Activated CD4-positive, alpha-beta T cell treated with anti-CD3 and anti-CD28 coated beads, Interleukin-2, Interleukin-6, amounts not matched to agents 100 ng/mL and 50 ng/mL, durations not matched to agents 16 hours and 8 hours (primary cell): ENCODE measurements at regions not wholly inside any gene's neighbourhood (a gene's known extent, or its start where the extent isn't known, plus 50 kb on each side); places are given as distances from the start of the nearest gene placed in this dataset.
"Not testable (repeated sequence)": the region's sequence is repeated elsewhere in the genome, so short reads cannot be mapped to it uniquely, and the experiment has no call there.

ENCODE experiments used
- DNase-seq: peaks from one replicate; pipeline ENCODE4 v3.0.0-alpha.2; 2020

DNA sequence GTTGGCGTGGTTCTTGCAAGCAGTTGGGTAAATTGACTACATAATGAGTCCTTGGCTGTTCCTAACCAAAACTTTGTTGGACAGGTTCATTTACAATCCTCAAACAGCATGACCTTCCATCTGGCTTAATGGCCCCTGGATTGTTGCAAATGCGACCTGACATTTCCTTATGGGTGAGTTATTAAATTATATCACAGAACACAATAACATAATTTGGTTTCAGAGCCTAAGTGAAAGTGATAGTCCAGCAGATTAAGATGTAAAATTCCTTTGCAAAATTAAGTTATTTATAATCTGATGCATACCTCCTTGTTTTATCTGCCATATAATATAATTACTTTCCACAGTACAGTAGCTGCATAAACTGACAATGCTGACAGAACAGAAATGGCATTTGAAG lies 224.4 kb downstream of the TUSC1 start:
- DNase-seq: no peak

DNA sequence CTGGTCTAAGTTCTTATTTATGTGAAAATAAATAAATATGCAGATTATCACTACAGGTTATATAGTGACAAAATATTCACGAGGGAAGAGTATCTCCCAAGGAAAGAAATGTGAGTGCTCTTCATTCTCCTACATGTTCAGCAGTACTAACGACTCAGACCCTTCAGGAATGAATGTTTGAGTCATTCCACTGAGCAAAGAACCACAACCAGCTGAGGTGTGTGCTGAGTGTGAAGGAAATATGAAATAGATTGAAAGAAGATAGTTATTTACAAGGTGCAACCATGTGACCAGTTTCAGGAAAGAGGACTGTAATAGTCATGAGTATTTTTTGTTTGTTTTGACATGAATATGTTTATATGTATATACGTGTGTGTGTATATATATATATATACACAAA lies 228.7 kb downstream of the TUSC1 start:
- DNase-seq: no peak

DNA sequence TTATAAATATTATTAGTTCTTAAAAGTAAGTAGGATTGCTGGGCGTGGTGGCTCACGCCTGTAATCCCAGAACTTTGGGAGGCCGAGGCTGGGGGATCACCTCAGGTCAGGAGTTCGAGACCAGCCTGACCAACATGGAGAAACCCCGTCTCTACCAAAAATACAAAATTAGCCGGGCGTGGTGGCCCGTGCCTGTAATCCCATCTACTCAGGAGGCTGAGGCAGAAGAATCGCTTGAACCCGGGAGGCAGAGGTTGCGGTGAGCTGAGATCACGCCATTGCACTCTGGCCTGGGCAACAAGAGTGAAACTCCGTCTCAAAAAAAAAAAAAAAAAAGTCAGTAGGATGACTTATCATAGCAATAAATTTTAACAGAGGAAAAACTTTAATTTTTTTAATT lies 232.5 kb downstream of the TUSC1 start:
- not testable (repeated sequence) for DNase-seq

DNA sequence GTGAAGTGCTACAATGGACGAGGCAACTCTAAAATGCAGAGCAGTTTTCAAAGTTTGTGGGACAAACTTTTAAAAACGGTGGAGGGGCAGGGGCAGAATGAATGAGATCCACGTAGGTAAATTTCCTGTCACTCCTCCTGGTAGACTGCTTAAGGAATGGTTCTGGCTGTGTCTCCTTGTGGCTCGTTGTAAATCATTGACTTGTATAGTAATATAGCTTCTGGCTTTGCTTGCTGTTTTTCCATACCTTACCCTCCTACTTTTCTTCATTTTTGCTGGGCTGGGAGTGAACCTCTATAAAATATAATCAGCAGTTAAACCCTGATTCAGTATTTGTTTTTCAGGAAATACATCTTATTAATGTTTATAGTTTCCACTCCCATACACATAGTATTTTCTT lies 235.7 kb downstream of the TUSC1 start:
- DNase-seq: no peak

DNA sequence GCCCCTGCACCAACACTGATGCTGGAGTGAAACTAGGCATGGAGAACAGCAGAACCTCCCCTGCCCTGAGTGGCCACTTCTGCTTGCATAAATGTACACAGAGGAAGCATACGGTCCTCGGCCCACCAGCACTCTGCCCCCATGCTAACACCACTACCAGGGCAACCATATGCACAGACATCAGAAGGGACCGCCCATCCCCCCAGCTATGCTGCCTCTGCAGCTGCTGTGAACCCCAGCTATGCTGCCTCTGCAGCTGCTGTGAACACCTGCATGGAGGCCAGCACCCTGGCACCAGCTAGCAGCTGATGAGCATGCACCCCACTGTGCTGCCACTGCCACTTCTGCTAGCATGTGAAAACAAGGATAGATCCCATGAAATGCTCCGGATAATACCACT lies 250.3 kb downstream of the TUSC1 start:
- no peak for DNase-seq

DNA sequence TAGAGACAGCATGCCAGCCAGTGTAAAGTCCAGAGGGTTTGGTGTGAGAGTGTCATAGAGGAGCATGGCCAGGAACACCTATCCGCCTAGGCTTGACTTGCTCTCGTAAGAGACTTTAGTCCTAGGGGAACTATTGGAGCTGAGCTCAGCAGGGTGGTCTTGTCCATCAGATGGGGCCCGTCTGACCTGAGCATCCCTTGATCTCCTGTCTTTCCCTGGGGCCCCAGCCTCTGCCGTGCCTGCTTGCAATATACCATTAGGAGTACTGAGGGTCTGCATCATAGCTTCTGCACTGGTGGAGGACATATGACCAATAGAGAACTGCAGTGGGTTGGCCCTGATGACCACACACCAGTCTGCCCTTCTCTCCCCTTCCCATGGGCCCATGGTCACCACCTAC lies 251.0 kb downstream of the TUSC1 start:
- DNase-seq: no peak

DNA sequence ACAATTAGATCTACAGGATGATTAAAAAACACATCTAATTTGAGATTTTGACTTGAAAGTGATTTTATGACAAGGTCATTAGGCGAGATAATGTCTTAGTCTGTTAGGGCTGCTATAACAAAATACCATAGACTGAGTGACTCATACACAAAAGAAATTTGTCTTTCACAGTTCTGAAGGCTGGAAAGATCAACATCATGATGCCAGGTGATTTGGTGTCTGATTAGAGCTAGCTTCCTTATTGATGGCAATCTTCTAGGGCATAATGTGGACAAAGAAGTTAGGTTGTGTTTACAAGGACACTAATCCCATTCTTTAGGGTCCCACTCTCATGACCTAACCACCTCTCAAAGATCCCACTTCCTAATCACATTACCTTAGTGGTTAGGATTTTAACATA lies 256.7 kb downstream of the TUSC1 start:
- DNase-seq: no peak

DNA sequence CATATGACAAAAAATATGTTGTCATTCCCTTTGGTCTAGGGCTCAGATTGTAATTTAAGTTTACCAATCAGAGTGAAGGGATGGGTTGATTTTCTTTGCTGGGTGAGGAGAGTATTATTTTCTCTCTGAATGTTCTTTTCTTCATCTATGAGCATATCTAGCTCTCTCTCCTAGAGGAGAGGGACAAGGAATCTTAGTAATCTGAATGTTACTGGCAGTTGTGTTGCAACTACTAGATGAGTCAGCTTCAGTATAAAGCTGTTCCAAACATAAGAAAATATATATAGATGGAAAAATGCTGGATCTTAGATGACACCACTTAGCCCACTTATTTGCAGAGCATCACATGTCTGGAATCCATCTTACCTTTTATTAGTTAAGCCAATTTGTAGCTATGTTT lies 259.3 kb downstream of the TUSC1 start:
- no peak for DNase-seq

DNA sequence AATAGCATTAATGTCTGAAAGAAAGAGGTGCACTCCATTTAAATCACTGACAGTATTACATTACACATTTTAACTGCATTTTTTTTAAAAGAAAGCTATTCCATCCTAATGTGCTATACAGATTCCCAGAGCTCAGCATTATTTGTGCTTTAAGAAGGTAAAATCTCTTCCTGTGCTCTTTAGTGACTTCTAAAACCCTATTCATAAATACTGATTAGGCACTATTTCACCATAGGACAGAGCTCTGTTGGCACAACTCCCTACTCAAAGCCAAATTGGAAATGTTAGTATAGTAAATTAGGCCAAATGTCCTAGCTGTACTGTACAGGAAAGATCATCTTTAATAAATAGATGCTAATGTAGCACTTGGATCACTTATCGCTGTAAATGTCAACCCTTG lies 262.5 kb downstream of the TUSC1 start:
- DNase-seq: no peak

DNA sequence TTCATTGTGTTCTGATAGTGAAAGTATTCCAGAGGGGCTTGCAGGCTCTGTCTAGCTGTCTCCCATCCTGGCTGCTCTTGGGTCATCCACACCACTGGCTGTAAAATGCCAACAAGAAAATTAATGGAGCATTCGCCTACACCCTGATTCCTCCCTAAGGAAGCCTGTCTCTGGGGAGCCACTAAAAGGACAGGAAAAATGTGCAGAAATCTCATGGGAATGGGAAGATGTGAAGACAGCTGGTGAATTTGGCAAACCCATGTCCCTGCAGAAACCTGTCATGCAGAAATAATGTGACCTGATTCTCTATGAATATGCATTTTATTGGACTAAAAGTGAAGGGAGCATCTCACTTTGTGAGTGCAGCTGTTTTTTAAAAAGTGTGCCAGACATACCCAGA lies 265.6 kb downstream of the TUSC1 start:
- no peak for DNase-seq

DNA sequence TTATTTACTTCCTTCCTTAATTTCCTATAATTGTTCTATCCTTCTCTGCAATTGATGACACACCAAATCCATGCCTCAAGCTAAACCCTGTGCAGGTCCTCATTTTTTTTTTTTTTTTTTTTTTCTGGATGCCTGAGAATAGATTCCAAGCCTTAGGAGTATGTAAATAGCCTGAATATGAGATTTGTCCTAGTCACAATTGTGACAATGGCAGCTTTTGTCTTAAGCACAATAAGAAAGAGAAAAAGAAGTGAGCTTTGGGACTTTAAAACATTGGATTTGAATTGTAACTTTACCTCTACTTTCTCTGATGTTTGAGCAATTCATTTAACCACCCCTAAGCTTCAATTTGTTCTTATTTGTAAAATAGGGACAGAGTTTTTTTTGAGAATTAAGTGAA lies 280.5 kb downstream of the TUSC1 start:
- no peak for DNase-seq

DNA sequence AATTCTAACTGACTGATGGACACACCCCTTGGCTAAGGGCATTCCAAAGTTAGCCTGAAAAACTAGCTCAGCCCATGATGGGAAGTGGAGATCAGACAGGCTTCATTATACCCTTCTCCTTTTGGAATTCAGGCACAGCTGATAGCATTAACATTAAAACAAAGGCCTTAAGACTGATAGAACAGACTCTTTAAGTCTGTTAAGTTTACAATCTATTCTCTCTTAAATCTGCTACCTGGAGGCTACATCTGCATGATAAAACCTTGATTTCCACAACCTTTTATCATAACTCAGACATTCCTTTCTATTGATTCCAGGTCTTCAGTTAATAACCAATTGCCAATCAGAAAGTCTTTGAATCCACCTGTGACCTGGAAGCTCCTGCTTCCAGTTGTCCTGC lies 281.4 kb downstream of the TUSC1 start:
- DNase-seq: no peak

DNA sequence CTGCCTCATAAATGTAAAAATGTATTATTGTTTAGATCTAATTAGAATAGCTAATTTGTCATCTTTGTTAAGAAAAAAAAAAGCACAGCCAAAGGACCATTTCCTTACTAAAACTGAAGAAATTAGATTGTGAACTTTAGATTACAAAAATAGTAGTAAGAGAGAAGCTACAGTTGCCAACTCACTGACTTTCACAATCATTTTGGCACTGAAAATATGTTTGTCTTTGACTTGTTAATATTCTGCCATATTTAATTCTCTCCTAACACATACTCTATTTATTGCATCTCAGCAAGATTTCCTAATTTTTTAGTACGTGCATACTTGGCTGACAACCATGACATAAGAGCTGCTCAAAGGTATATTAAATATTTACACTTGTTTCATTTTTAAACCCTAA lies 297.1 kb downstream of the TUSC1 start:
- DNase-seq: no peak

DNA sequence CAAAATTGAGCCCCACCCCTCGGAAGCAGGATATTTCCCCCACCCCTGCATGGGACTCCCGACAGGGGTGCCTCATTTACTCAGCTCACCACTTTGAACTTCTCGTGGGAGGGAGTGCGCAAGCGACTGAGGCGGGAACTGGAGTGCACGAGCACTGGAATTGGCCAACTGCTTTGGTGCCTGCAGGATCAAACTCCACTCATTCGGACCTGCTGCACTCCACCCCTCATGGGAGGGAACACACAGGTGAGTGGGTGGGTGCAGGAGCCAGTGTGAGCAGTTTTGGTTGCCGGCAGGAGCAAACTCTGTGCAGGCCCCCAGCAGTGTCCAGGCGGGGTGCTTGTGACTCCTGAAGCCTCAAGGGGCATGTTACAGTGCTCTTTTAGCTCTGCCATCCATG lies 301.2 kb downstream of the TUSC1 start:
- no peak for DNase-seq

DNA sequence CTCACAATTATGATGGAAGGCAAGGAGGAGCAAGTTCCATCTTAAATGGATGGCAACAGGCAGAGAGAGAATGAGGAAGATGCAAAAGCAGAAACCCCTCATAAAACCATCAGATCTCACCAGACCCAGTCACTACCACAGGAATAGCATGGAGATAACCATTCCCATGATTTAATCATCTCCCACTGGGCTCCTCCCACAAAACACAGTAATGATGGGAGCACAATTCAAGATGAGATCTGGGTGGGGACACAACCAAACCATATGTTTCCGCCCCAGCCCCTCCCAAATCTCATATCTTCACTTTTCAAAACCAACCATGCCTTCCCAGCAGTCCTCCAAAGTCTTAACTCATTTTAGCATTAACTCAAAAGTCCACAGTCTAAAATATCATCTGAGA lies 304.0 kb downstream of the TUSC1 start:
- DNase-seq: no peak

DNA sequence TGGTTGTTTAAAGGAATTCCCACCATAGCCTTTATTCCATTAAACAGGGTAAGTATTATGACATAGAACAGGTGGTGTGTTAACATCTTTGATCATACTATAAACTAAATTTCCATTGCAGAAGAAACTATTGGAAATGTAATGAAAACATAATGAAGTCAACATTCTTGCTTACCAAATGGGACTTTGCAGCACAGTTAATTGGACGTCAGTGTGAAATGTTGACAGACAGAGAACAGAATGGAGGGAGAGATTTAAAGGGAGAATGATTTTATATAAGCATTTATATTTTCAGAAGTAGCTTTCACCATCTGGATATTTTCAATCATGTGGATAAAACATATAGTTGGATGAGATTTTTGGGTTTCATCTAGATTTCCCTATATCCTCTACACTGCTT lies 311.3 kb downstream of the TUSC1 start:
- no peak for DNase-seq

DNA sequence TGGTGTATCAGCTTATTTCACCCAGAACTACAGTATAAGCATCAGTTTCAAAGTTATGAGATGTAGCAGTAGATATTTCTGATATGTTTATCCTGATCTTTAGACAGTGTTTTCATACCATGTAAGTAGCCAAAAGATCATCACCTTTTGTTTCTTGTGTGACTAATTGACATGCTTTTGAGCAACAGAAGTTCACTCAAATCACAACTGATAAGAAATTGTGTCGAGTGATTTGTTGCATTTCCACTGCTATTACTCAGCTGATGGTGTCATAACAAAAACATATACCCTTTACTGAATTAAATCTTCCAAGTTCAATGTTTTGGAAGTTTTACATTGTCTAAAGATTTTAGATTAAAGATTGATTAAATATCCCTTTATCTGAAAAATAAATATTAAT lies 324.5 kb downstream of the TUSC1 start:
- no peak for DNase-seq

DNA sequence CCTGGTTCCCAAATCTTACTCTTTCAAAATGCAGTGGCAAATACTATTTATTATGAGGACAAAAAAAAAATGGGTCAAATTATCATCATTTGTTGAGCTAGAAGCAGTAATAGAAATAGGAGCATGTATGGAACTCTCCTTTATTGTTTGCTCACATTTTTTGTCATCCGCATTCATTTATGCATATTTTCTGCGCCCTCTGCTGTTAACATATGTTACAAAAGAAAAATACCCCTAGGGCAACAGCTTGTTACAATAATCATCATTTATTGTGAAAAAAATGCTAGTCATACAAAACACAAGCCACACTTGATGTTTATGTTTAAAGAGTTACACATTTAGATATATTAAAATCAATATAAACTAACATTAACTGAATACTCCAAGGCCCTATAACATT lies 328.2 kb downstream of the TUSC1 start:
- DNase-seq: no peak

DNA sequence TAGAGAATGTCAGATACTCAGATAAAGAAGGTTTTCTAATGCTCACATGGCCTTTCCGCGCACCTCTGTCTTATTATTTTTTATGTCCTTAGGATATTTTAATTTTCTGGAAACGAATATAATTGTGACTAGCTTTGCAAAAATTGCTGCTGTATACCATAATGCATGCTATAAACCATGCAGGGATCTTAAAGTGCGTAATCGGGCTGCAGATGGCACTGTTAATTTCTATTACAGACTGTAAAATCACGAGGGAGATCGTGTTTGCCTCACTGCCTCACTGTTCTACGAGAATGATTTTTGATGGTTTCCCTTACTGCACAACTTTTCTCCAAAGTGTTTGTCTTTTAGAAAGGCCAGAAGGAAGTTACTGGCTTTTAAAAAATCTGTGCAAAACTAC lies 356.1 kb downstream of the TUSC1 start:
- DNase-seq: no peak

DNA sequence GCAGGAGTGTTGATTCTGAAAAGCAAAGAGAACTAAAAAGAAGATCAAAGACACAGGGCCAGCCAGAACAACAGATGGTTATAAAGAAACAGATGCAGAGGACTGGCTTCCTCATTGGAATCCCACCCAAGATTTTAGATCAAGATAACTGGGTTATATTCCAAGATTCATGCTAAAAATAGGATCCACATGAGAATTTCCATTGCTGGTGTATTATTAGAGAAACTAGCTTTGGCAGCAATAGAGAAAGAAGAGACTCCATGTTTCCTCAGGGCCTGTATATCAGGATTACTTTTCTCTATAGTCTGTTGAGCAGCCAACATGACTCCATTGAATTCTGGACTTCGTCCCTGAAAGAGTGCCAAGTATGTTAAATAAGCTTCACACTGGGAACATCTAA lies 367.3 kb downstream of the TUSC1 start:
- DNase-seq: no peak

DNA sequence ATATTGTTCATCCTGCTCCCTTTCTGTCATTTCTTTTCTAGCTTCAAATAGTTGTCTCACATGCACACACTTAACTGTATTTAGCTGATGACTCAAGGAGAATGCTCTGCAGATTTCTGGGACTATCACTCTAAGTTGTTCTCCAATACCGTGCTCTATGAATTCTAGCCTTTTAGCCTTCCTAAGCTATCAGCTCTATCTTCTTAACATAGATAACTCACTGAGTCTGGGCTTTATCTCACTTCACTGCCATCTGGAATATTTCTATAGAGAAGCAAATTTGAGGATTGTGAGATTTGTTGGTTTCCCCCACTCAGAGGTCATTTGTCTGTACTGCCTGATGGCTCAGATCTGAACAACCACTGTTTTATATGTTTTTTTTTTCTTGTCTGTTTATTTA lies 369.7 kb downstream of the TUSC1 start:
- no peak for DNase-seq

DNA sequence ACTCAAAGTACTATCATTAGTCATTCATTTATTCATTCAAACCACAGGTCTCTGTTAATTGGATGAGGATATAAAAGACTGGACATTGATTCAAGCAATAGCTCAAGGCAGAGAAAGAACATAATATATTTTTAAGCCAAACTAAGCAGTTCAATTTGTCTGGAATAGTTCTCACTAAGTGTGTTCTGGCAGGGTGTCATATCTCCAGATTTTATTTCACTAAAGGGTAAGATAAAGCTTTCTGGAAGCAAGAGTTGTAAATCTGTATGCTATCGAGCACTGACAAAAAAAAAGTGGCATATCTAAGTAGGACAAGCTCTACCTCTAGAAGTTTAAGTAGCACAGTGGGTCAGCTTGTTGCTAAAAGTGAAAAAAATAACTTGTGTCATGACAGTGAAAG lies 375.6 kb downstream of the TUSC1 start:
- no peak for DNase-seq

DNA sequence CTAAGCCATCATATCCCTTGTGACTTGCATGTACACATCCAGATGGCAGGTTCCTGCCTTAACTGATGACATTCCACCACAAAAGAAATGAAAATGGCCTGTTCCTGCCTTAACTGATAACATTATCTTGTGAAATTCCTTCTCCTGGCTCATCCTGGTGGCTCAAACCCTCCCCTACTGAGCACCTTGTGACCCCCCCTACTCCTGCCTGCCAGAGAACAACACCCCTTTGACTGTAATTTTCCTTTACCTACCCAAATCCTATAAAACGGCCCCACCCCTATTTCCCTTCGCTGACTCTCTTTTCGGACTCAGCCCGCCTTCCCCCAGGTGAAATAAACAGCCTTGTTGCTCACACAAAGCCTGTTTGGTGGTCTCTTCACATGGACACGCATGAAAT lies 390.0 kb downstream of the TUSC1 start:
- not testable (repeated sequence) for DNase-seq

DNA sequence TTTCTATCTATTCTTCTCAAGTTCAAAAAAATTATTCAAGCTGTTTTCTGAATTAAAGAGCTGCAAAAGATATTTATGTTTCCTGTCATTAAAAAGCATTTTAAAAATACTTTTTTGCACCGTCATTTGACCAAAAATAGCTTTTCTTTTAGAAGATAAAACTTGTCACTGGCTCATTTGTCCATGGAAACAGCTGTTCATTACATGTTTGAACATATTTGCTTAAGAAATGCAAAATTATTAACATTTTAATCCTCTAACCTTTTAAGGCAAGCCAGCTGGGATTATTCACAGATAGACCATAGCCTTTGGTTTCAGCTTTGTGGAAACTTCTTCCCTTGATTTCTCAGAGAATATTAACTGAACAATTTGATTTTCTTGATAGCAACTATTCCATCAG lies 393.9 kb downstream of the TUSC1 start:
- no peak for DNase-seq

DNA sequence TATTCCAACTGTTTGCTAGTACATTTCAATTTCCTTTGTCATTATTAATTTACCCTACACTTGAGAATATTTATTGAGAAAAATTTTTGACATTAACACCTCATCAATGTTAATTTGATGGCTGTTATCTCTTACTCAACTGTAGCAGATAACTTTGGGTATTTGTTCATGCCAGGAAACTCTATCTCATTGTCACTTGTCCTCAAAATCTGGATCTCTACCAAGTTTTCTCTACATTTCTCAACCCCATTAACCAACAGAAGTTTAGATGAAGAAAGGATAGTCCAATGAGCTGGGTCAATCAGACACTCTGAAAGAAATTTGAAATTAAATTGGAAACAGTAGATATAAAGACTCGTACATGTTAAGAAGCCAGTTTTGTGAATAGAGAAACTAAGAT lies 395.3 kb downstream of the TUSC1 start:
- DNase-seq: no peak

DNA sequence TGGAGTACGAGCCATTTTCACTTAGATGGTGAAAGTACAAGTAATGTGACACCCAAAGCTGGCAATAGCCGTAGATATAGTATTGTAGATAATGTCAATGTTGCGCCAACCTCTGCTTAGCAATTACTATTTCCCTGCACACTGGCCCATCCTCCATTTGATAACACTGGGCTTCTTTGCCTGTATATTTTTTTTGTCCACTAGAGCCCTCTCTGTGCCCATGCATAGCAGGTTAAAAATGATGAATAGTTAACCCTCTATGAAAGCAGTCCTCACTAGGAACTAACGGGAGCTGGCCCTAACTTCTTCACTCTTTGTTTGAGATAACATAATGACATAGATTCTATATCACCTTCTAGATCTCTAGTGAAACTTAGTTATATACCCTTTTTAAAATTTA lies 416.8 kb downstream of the TUSC1 start:
- DNase-seq: no peak

DNA sequence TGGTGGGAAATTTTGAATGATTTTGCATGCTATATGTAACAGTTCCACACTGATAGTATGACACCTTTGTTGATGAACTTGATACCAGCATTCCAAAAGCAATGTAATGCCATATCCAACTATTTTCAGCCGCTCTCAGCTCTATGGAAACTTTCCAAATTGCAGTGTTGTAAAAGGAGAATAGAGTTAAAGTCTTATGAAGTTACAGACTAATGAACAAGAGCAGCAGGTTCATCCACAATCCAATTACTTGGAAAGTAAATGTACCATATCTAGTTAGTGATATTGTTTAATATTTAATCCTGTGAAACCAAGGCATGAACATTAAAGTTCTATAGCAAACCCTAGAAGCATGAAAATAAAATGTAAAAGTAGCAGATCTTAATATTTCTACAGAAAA lies 418.2 kb downstream of the TUSC1 start:
- DNase-seq: no peak
